ENCODE measurements at regions not wholly inside any gene's neighbourhood (a gene's known extent, or its start where the extent isn't known, plus 50 kb on each side); places are given as distances from the start of the nearest gene placed in this dataset.

DNA sequence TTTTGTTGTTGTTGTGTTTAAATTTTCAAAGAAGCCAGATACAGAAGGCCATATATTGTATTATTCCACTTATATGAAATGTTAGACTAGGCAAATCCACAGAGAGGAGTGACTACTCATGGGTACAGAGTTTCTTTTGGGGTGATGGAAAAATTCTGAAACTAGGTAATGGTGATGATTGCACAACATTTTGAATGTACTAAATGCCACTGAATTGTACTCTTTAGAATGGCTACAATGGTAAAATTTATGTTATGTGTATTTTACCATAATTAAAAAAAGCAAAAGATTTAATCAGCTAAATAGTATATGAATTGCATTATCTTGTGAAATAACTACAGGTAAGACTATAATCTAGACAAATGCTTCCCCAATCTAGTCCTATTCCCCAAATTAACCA is 733.6 kb upstream of the TMEM132C start:
- DNase-seq (ENCODE audit: low spot score): no peak

GRCh38 chr12:127536833-127537428 is 730.0 kb upstream of the TMEM132C start:
- no peak for DNase-seq (ENCODE audit: low spot score)

DNA sequence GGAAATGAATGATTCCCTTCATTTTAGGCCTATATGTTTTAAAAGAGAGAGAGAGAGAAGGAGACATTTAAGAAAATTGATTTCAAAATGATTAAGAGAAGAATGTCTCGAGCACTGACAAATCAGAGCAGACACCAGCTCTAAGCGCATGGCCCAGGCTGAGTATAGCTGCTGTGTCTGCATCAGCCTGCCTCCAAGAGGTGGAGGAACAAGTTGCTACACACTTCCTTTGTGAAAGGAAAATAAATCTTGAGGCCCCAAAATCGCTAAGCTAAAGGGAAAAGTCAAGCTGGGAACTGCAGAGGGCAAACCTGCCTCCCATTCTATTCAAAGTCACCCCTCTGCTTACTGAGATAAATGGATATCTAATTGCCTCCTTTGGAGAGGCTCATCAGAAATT is 728.7 kb upstream of the TMEM132C start:
- DNase-seq (ENCODE audit: low spot score): no peak

DNA sequence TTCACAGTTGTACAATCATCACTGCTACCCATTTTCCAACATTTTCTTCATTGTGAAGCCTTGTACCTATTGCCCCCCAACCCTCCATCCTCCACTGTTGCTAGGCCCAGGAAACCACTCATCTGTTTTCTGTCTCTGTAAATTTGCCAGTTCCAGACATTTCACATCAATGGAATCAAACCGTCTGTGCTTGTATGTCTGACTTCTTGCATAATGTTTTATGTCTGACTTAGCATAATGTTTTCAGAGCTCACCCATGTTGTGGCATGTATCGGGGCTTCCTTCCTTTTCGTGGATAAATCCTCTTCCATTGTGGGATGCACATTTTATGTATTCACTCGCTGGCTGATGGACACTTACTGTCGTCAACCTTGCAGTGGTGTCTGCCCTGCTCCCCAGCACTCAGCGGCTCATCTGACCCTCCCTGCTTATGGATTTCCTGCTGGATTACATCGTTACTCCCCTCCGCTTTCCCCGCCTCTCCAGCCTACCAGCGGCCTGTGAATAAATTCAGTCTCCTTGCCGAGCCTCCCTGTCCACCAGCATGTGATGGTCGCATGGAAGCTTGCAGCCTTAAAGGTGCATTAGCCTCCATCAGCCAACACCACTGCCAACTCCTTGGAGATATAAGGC is 727.6 kb upstream of the TMEM132C start:
- no peak for DNase-seq (ENCODE audit: low spot score)

GRCh38 chr12:127542391-127542790 is 724.6 kb upstream of the TMEM132C start:
- DNase-seq (ENCODE audit: low spot score): no peak

- DNase-seq (ENCODE audit: low spot score): no peak
Observed at GRCh38 chr12:127542931-127543330, 724.0 kb upstream of the TMEM132C start.

GRCh38 chr12:127546721-127547505 is 720.1 kb upstream of the TMEM132C start:
- no peak for DNase-seq (ENCODE audit: low spot score)

DNA sequence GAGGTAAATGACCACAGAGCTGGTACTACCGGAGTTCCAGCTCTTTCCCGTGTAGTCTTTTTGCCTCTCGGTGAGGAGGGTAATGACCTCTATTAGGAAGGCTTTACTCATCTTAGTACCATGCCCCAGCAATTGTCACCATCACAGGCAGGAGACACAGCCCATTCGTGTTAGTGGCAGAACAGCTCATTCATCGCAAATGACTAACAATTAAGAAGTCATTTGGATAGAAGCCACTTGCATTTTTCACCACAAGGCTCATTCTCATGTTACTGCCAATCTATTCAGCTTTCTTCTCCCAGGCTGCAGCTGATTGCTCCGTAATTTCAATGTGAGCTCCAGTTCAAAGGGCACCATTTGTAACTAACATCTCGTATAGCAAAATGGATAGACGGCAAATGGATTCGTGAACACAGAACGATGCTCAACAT is 718.8 kb upstream of the TMEM132C start:
- DNase-seq (ENCODE audit: low spot score): no peak

DNA sequence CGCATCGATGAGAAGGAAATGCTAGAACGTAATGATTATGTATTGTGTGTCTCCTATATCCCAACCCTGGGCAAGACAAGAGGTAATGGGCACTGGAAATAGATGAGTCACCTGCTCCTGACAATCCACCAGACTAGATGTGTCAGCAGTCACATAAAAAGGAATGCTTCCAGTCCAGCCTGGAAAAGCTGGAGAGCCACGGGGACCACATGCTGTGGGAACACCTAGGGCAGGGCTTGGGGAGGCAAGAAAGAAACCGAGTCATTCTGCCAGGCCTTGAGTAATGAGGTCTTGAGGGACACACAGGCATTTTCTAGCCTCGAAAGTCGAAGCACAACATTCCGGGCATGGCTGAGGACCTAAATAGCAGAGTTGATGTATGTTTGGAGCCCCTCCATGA is 716.7 kb upstream of the TMEM132C start:
- DNase-seq (ENCODE audit: low spot score): no peak

DNA sequence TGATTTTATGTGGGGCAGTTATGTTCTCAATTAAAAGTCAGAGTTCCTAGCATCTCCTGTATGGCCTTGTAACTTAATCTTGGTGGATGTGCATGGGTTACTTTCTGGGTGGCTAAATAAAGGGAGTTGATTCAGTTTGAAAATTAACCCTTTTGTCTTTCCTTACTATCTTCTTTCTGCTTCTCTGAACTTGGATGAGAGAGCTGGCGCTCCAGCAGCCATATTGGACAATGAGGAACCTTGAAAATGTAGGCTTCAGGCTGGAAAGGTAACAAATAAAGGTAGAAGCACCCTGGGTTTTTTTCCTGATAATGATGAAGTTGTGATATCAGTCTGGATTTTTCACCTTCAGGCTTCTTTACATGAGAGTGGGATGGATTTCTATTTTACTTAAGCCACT is 714.1 kb upstream of the TMEM132C start:
- no peak for DNase-seq (ENCODE audit: low spot score)

DNA sequence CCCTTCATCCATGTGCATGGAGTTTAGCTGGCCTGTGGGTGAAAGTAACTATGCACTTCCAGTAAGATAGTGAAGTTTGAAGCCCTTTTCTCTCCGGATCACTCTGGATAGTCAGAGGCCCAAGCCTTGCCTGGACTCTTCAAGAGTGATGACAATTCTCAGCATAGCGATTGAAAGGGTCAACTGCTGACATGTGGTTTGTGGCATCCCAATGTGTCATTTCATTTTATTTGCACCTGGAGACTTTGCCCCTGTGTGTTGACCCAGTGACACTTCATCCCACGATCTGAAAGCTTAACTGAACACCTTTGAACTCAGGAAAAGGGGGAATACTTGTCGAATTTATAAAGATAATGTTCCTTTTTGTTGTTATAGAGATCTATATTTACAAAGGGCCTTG is 711.9 kb upstream of the TMEM132C start:
- no peak for DNase-seq (ENCODE audit: low spot score)

GRCh38 chr12:127556231-127556886 is 710.6 kb upstream of the TMEM132C start:
- no peak for DNase-seq (ENCODE audit: low spot score)

DNA sequence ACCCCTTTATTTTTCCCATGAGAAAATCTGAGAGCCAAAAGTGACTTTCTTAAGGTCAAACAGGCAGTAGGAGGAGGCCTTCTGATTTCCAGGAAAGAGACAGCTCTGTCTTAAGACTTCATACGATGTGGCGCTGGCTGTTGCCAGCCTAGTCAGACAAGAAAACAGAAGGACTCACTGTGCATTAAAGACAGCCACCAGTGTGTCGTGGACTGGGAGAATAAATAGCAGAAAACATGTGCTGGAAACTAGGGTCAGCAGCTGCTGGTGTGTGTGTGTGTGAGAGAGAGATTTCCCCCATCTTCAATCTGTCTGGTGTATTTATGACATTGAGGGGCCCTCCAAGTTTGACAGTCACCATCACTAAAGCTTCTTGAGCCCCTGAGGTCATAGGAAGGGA is 708.6 kb upstream of the TMEM132C start:
- no peak for DNase-seq (ENCODE audit: low spot score)

- peak; percentile 83 for DNase-seq (ENCODE audit: low spot score)
Observed at GRCh38 chr12:127559349-127560040, 707.5 kb upstream of the TMEM132C start.

- DNase-seq (ENCODE audit: low spot score): no peak
Observed at GRCh38 chr12:127560041-127560478, 706.9 kb upstream of the TMEM132C start.

DNA sequence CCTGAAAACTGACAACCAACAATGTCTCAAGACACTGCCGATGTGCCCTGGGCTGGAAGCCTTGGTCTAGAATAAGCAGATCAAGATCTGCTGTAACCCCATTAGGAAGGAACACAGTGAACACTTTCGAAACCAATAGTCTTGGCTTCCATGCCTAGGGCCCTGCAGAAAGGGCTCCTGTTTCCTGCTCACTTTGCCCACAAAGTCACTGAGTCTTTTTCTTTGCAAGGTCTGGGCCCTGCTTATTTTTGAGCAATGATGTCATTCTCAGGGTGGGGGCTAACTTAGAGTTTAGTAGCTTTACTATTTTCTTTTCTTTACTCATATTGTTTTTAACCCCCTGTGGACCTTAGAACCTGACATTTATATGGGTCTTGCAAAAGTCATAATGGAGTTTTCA is 704.2 kb upstream of the TMEM132C start:
- DNase-seq (ENCODE audit: low spot score): no peak

DNA sequence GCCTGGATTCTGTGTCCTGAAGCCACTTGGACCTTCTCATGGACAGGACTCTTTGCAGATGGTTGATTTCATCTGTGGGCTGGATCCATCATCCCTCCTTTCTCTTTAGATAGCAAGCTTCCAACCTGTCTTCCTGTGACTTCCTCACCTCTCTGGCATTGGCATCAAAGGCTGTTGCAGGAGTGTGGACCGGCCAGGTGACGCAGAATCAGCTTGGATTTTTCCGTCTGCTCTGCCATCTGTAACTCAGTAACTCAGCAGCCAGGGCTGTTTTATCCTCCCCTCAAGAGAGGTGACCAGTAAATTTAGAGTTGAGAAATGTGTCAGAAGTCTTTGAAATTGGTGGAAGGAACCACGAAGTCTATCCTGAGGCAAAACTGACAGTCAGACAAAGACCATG is 701.7 kb upstream of the TMEM132C start:
- DNase-seq (ENCODE audit: low spot score): no peak

GRCh38 chr12:127567531-127567930 is 699.4 kb upstream of the TMEM132C start:
- DNase-seq (ENCODE audit: low spot score): no peak

- DNase-seq (ENCODE audit: low spot score): no peak
Observed at GRCh38 chr12:127570387-127570786, 696.6 kb upstream of the TMEM132C start.

DNA sequence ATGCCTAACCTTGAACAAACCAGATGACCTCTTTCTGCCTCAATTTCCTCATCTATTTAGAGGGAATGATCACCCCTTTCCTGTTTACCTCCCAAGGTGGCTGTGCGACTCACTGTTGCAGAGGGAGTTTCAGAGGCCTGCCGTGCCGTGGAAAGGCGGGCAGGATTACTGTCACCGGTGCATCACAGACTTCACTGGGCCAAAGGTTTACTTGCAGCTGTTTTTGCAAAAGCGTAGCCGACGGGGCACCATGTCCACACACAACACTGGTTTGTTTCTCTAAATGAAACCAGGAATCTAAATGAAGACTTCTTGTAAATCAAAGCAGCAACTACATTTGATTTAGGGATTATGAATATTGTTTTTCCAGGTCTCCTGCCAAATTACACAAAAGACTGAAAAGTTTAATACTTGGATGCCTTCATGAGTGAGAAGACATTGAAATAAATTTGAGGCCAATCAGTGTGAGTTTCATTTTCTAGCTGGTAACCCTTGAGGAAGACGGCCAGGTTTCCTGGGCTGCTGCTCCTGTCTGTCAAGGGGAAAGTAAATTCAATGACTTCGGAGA is 696.1 kb upstream of the TMEM132C start:
- DNase-seq (ENCODE audit: low spot score): no peak

DNA sequence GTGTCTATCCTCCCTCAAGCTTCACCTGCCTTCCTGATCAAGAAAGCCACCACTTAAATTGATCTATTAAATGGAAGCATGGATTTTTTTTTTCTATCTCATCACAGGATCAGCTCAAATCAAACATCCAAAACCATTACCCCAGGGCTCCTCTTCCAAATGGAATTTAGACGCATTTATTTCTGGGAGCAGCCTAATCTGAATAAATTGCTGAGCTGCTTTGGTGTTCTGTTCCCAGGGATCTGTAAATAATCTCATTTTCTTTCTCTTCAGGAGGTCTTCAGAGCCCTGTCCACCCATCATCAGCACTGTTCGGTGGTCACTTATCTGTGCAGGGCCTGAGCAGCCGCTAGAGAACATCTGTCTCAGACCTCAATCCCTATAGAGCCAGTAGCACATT is 695.4 kb upstream of the TMEM132C start:
- DNase-seq (ENCODE audit: low spot score): no peak

DNA sequence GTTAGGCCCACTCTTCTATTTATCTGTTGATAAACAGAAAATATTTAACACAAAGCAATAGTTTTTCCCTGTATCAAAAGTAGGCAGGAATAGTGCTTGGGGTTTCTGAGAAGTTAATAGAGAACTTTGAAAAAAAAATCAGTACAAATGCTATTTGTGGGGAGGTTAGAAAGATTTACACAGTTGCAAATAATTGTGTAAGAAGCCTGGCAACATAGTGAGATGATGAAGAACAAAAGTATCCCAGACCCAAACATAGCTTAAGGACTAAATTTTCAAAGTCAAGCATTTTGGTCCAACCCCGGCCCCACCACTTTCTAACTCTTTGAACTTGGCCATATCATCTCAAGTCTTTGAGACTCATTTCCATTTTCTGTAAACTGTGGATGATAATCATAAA is 687.5 kb upstream of the TMEM132C start:
- DNase-seq (ENCODE audit: low spot score): no peak
